IMR-90 (cell line): ENCODE measurements at regions not wholly inside any gene's neighbourhood (a gene's known extent, or its start where the extent isn't known, plus 50 kb on each side); places are given as distances from the start of the nearest gene placed in this dataset.

Source experiments
- ATAC-seq: fragments of 200-7000 bp; cut with Tn5 transposase; 2 replicates; pipeline ENCODE4 v1.9.1; 2020; ENCODE audit warnings: low read depth, mild to moderate bottlenecking, moderate library complexity
- BruUV-seq: library from RNA; stranded (reverse); fragments of 400-500 nt; replicated peaks from 2 replicates; lab custom pipeline; 2021; lab: Mats Ljungman, UMichigan
- CTCF ChIA-PET: fragments of 300-600 bp; formaldehyde crosslinking; extraction: SDS; loops from one replicate; lab custom pipeline; 2021; ENCODE audit warnings: antibody characterized with exemption; lab: Yijun Ruan, JAX
- POLR2A ChIA-PET: fragments of 300-600 bp; sonication (Branson Sonifier 250); formaldehyde crosslinking; loops from one replicate; lab custom pipeline; 2022; ENCODE audit warnings: antibody characterized with exemption; ENCODE audit not compliant: unreplicated experiment; lab: Charles Lee
- DNase-seq: peaks from one replicate; pipeline ENCODE4 v3.0.0; 2013
- H2AFZ ChIP-seq: replicated peaks from 2 replicates; pipeline ENCODE3; 2013; ENCODE audit warnings: low read length, mild to moderate bottlenecking; ENCODE audit not compliant: poor library complexity
- H2AK5ac ChIP-seq: 2 replicates; pipeline ENCODE4 v1.6.1; 2013; ENCODE audit warnings: low read depth, low read length, inconsistent platforms
- H2AK9ac ChIP-seq: replicated peaks from 2 replicates; pipeline ENCODE3; 2013; ENCODE audit warnings: mild to moderate bottlenecking, low read depth, low read length, moderate library complexity; ENCODE audit not compliant: poor library complexity
- H2BK120ac ChIP-seq: 2 replicates; pipeline ENCODE4 v1.6.1; 2013; ENCODE audit warnings: low read depth, low read length, inconsistent platforms
- H2BK15ac ChIP-seq: 3 replicates; pipeline ENCODE4 v1.6.1; 2013; ENCODE audit warnings: low read depth, low read length, inconsistent platforms
- H2BK20ac ChIP-seq: 2 replicates; pipeline ENCODE4 v1.6.1; 2013; ENCODE audit warnings: low read depth, mild to moderate bottlenecking, inconsistent platforms, low read length, moderate library complexity
- H2BK5ac ChIP-seq: 2 replicates; pipeline ENCODE4 v1.6.1; 2013; ENCODE audit warnings: mild to moderate bottlenecking, low read depth, low read length, inconsistent platforms; ENCODE audit not compliant: poor library complexity, severe bottlenecking
- H3K14ac ChIP-seq: replicated peaks from 2 replicates; pipeline ENCODE4 v1.6.1; 2013; ENCODE audit warnings: low read depth, low read length, inconsistent platforms
- H3K18ac ChIP-seq: 2 replicates; pipeline ENCODE4 v1.6.1; 2013; ENCODE audit warnings: low read depth, low read length, control low read depth
- H3K23ac ChIP-seq: 2 replicates; pipeline ENCODE4 v1.6.1; 2013; ENCODE audit warnings: low read depth, low read length, inconsistent platforms
- H3K27ac ChIP-seq: 2 replicates; pipeline ENCODE4 v1.5.1; 2013; ENCODE audit warnings: mild to moderate bottlenecking, control low read depth, low read length; ENCODE audit not compliant: insufficient read depth
- H3K27me3 ChIP-seq: 2 replicates; pipeline ENCODE4 v1.6.1; 2013; ENCODE audit warnings: low read length; ENCODE audit not compliant: control insufficient read depth, insufficient read depth
- H3K36me3 ChIP-seq: 2 replicates; pipeline ENCODE4 v1.6.1; 2013; ENCODE audit warnings: low read length, mixed read lengths; ENCODE audit not compliant: control insufficient read depth, insufficient read depth
- H3K4ac ChIP-seq: 2 replicates; pipeline ENCODE4 v1.6.1; 2013; ENCODE audit warnings: low read depth, low read length, inconsistent platforms
- H3K4me1 ChIP-seq: 2 replicates; pipeline ENCODE4 v1.6.1; 2013; ENCODE audit warnings: low read length, mixed read lengths; ENCODE audit not compliant: control insufficient read depth, insufficient read depth
- H3K4me2 ChIP-seq: 2 replicates; pipeline ENCODE4 v1.6.1; 2013; ENCODE audit warnings: low read depth, mild to moderate bottlenecking, control low read depth, low read length, moderate library complexity
- H3K4me3 ChIP-seq: 2 replicates; pipeline ENCODE4 v1.5.1; 2013; ENCODE audit warnings: low read depth, mild to moderate bottlenecking, control low read depth, low read length, moderate library complexity; ENCODE audit not compliant: insufficient read depth
- H3K56ac ChIP-seq: 2 replicates; pipeline ENCODE4 v1.6.1; 2013; ENCODE audit warnings: low read length, inconsistent platforms; ENCODE audit not compliant: insufficient read depth; ENCODE audit errors: extremely low read depth
- H3K79me1 ChIP-seq, 2 experiments: 2 replicates each; pipeline ENCODE4 v1.6.1; 2013; ENCODE audit warnings: low read length in 2 of 2, inconsistent platforms in 1 of 2, low read depth in 1 of 2
- H3K9ac ChIP-seq: 2 replicates; pipeline ENCODE4 v1.6.1; 2013; ENCODE audit warnings: low read depth, low read length, control low read depth
- H3K9me1 ChIP-seq: 2 replicates; pipeline ENCODE4 v1.6.1; 2013; ENCODE audit warnings: low read length, inconsistent platforms; ENCODE audit not compliant: insufficient read depth
- H3K9me3 ChIP-seq: 2 replicates; pipeline ENCODE4 v1.6.1; 2013; ENCODE audit warnings: low read length; ENCODE audit not compliant: control insufficient read depth, insufficient read depth
- H4K20me1 ChIP-seq: 2 replicates; pipeline ENCODE4 v1.6.1; 2013; ENCODE audit warnings: low read length, inconsistent platforms; ENCODE audit not compliant: insufficient read depth
- H4K5ac ChIP-seq: 2 replicates; pipeline ENCODE4 v1.6.1; 2013; ENCODE audit warnings: mild to moderate bottlenecking, low read depth, low read length, control low read depth
- H4K8ac ChIP-seq, 2 experiments: 2 replicates each; pipeline ENCODE4 v1.6.1; 2013; ENCODE audit warnings: low read depth in 2 of 2, low read length in 2 of 2, control low read depth in 1 of 2, inconsistent platforms in 1 of 2
- H4K91ac ChIP-seq: 2 replicates; pipeline ENCODE4 v1.6.1; 2013; ENCODE audit warnings: low read depth, low read length, inconsistent platforms; ENCODE audit not compliant: insufficient read depth
- BHLHE40 ChIP-seq: fragments of 150-350 bp; IDR thresholded peaks from 2 replicates; pipeline ENCODE4 v1.6.1; 2016; ENCODE audit warnings: mild to moderate bottlenecking, low read depth, low read length
- CEBPB ChIP-seq: IDR thresholded peaks from 2 replicates; pipeline ENCODE4 v1.6.1; 2012; ENCODE audit warnings: low read depth, low read length, improper control_type of control experiment
- CTCF ChIP-seq: conservative IDR thresholded peaks from 2 replicates; pipeline ENCODE4 v1.5.1; 2012; ENCODE audit warnings: mild to moderate bottlenecking, low read depth, low read length, improper control_type of control experiment
- ELK1 ChIP-seq: fragments of 150-350 bp; IDR thresholded peaks from 2 replicates; pipeline ENCODE4 v1.6.1; 2016; ENCODE audit warnings: low read depth, mild to moderate bottlenecking, low read length, moderate library complexity, borderline replicate concordance
- MAFK ChIP-seq: IDR thresholded peaks from 2 replicates; pipeline ENCODE4 v1.6.1; 2012; ENCODE audit warnings: low read depth, low read length, improper control_type of control experiment
- NFE2L2 ChIP-seq: fragments of 150-350 bp; IDR thresholded peaks from 2 replicates; pipeline ENCODE4 v1.6.1; 2016; ENCODE audit warnings: low read depth, mild to moderate bottlenecking, low read length
- POLR2A ChIP-seq: IDR thresholded peaks from 2 replicates; pipeline ENCODE4 v1.6.1; 2012; ENCODE audit warnings: mild to moderate bottlenecking, low read depth, low read length
- RAD21 ChIP-seq: IDR thresholded peaks from 2 replicates; pipeline ENCODE4 v1.6.1; 2012; ENCODE audit warnings: low read length, improper control_type of control experiment
- RCOR1 ChIP-seq: IDR thresholded peaks from 2 replicates; pipeline ENCODE4 v1.6.1; 2012; ENCODE audit warnings: mild to moderate bottlenecking, low read length, improper control_type of control experiment; ENCODE audit not compliant: insufficient replicate concordance
- USF2 ChIP-seq: fragments of 150-350 bp; IDR thresholded peaks from 2 replicates; pipeline ENCODE4 v1.6.1; 2017; ENCODE audit warnings: mild to moderate bottlenecking, antibody characterized with exemption, low read length, low read depth
- WGBS, 2 experiments: methylation state at CpG; one replicate each; pipeline versions ENCODE4 v1.1.5 to v1.1.7; 2013; ENCODE audit warnings: missing lambda C conversion rate in 2 of 2; ENCODE audit not compliant: insufficient read length in 1 of 2; ENCODE audit errors: extremely low coverage in 2 of 2; 5-methylcytosine and 5-hydroxymethylcytosine counted together
- dilution Hi-C: fragments of 300-500 bp; cut with HindIII; formaldehyde crosslinking; loops from one replicate; pipeline ENCODE4 v1.14.3; 2018; ENCODE audit warnings: low sequenced_read_pairs; ENCODE audit not compliant: unreplicated experiment
- in situ Hi-C: fragments of 300-500 bp; cut with MboI; formaldehyde crosslinking; loops from 3 replicates; pipeline ENCODE4 v1.14.3; 2019; ENCODE audit warnings: low sequenced_read_pairs, inconsistent platforms, mixed read lengths
- intact Hi-C: fragments of 100-400 bp; cut with micrococcal nuclease; formaldehyde crosslinking; loops from 2 replicates; pipeline ENCODE4 v1.10.0; 2022

GRCh38 chr1:78304761-78305160 lies 186.0 kb upstream of the PTGFR start:
- no peak overlapping the region for H3K14ac ChIP-seq
- no peak overlapping the region for H2AFZ ChIP-seq
- no peaks in the 10 kb centered on the region for H3K9me1 ChIP-seq
- H2BK15ac ChIP-seq: no peak overlapping the region
- ChIA-PET POLR2A (no interaction called here), CTCF (interaction anchor here (0.9 kb wide), 1 partner anchor 277 kb away, joined by 3 read pairs; no protein-coding TSS in a partner anchor)
- in situ Hi-C loops: no loop called here
- peak overlapping the region; percentile 8; the same call in 1 of the 2 replicates for H2BK120ac ChIP-seq
- no peak overlapping the region for H3K23ac ChIP-seq
- ATAC-seq: no peak
- no peaks in the 10 kb centered on the region for H3K27me3 ChIP-seq
- no peak overlapping the region for H3K4me3 ChIP-seq
- no CpG with 5 or more reads among the region's 1 CpG for WGBS, 2 experiments
- TF ChIP-seq RCOR1 (no peak), RAD21 (no peak), CTCF (no peak), ELK1 (no peak), NFE2L2 (no peak), CEBPB (no peak), POLR2A (no peak), MAFK (no peak), USF2 (no peak), BHLHE40 (no peak)
- 0 out of 2 replicates have a peak overlapping the region, but pooled peaks have one; percentile 5 for H2BK20ac ChIP-seq
- H3K4me1 ChIP-seq: no peaks in the 10 kb centered on the region
- H4K91ac ChIP-seq: no peak overlapping the region
- no peak for DNase-seq
- H3K4me2 ChIP-seq: no peak overlapping the region
- H3K27ac ChIP-seq: no peak overlapping the region
- no peak overlapping the region for H3K9ac ChIP-seq
- no peaks in the 10 kb centered on the region for H3K79me1 ChIP-seq
- no peak overlapping the region for H3K4ac ChIP-seq
- H2AK9ac ChIP-seq: no peak overlapping the region
- no peak overlapping the region for H2AK5ac ChIP-seq
- H4K5ac ChIP-seq: no peak overlapping the region
- H4K8ac ChIP-seq: no peak overlapping the region
- H3K18ac ChIP-seq: peak overlapping the region; percentile 29; the same call in 1 of the 2 replicates
- H3K36me3 ChIP-seq: no peaks in the 10 kb centered on the region
- H3K9me3 ChIP-seq: no peaks in the 10 kb centered on the region
- H2BK5ac ChIP-seq: no peak overlapping the region
- no peaks in the 10 kb centered on the region for H4K20me1 ChIP-seq
- dilution Hi-C loops: no loop called here
- no peak overlapping the region for H3K56ac ChIP-seq
- intact Hi-C loops: no loop called here
- BruUV-seq: no TSS peak
